NB4 (cell line): ENCODE measurements at regions not wholly inside any gene's neighbourhood (a gene's known extent, or its start where the extent isn't known, plus 50 kb on each side); places are given as distances from the start of the nearest gene placed in this dataset.

Source experiments
- DNase-seq: peaks from one replicate; pipeline ENCODE4 v3.0.0; 2010; ENCODE audit warnings: low read depth
- H3K4me3 ChIP-seq: one replicate; pipeline ENCODE4 v1.5.1; 2011; ENCODE audit warnings: mild to moderate bottlenecking, low read depth, low read length, moderate library complexity
- MYC ChIP-seq: IDR thresholded peaks from 2 replicates; pipeline ENCODE4 v1.6.1; 2011; ENCODE audit warnings: low read depth, low read length
- POLR2A ChIP-seq: IDR thresholded peaks from 2 replicates; pipeline ENCODE4 v1.6.1; 2011; ENCODE audit warnings: mild to moderate bottlenecking; ENCODE audit not compliant: insufficient read length; ENCODE audit errors: extremely low read depth
- TF ChIP-seq, protein P1 (sequence below): IDR thresholded peaks from 2 replicates; pipeline ENCODE4 v1.6.1; 2011; ENCODE audit warnings: low read depth, low read length
- TF ChIP-seq, protein P2 (sequence below): IDR thresholded peaks from one replicate; pipeline ENCODE4 v1.5.1; 2012; ENCODE audit warnings: low read depth, low read length

DNA sequence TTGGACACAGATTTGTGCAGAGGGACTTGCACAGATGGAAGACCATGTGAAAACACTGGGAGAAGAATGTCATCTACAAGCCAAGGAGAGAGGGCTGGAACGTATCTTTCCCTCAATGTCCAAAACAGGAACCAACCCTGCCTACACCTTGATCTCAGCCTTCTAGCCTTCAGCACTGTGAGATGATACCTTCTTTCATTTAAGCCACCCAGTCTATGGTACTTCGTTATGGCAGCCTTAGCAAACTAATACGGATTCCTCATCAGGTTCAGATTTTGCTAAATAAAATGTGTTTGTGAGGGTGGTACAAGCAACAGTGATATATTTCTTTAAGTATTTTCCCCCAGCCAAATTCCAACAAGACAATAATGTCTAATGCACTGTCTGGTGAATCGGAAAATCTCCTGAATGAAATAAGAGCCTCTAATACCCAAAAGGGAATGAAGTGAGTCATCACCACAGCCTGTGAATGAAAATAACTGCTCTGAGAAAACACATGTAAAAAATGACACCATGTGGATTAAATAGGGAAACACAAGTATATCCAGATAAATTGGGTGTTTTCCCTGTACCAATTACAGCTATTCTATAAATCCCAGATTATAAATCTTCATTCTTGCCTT lies 182.8 kb upstream of the TARS1 start:
- TF ChIP-seq MYC (no peak), POLR2A (no peak)
- TF ChIP-seq, protein P1, sequence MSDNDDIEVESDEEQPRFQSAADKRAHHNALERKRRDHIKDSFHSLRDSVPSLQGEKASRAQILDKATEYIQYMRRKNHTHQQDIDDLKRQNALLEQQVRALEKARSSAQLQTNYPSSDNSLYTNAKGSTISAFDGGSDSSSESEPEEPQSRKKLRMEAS: no peak
- TF ChIP-seq, protein P2, sequence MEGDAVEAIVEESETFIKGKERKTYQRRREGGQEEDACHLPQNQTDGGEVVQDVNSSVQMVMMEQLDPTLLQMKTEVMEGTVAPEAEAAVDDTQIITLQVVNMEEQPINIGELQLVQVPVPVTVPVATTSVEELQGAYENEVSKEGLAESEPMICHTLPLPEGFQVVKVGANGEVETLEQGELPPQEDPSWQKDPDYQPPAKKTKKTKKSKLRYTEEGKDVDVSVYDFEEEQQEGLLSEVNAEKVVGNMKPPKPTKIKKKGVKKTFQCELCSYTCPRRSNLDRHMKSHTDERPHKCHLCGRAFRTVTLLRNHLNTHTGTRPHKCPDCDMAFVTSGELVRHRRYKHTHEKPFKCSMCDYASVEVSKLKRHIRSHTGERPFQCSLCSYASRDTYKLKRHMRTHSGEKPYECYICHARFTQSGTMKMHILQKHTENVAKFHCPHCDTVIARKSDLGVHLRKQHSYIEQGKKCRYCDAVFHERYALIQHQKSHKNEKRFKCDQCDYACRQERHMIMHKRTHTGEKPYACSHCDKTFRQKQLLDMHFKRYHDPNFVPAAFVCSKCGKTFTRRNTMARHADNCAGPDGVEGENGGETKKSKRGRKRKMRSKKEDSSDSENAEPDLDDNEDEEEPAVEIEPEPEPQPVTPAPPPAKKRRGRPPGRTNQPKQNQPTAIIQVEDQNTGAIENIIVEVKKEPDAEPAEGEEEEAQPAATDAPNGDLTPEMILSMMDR: no peak
- peak; percentile 4 for DNase-seq
- H3K4me3 ChIP-seq: no peak overlapping the region

DNA sequence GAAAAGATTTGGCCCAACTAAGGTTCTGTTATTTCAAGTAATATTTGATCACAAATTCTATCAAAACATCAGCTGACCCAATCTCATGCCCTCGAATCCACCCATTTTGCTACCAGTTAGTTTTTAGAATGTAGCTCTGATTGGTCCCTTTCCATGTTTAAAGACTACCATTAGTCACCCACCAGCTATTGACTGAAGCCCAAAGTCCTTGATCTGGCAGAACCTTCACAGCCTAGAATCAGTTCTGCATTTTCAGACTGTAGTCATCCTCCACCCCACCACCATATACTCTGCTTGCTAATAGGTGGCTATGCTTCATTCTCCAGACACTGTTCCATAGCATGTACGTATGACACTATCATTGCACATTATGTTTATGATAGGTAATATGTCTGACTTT lies 182.2 kb upstream of the TARS1 start:
- no peak overlapping the region for H3K4me3 ChIP-seq
- DNase-seq: no peak
- TF ChIP-seq MYC (no peak), POLR2A (no peak)
- TF ChIP-seq, protein P2: no peak
- TF ChIP-seq, protein P1: no peak

DNA sequence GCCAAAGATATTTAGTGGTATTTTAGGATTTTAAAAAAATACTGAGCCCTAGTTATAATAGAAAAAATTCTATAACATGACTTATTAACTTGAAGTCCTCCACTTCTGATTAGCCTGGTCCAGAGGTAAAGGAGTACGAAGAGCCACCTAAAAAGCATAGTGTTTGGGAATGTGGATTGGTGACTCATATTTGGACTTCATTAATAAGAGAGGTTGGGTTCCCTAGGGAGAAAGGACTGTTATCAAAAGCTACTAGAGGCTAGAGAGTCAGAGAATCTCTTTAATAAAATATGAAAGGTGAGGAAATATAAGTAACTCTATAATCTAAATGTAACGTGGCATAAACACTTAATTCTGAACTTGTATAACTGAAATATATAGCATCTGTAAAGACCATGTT lies 180.7 kb upstream of the TARS1 start:
- TF ChIP-seq MYC: no peak
- TF ChIP-seq POLR2A: no peak
- TF ChIP-seq, protein P1: no peak
- TF ChIP-seq, protein P2: no peak
- DNase-seq: no peak
- no peak overlapping the region for H3K4me3 ChIP-seq

DNA sequence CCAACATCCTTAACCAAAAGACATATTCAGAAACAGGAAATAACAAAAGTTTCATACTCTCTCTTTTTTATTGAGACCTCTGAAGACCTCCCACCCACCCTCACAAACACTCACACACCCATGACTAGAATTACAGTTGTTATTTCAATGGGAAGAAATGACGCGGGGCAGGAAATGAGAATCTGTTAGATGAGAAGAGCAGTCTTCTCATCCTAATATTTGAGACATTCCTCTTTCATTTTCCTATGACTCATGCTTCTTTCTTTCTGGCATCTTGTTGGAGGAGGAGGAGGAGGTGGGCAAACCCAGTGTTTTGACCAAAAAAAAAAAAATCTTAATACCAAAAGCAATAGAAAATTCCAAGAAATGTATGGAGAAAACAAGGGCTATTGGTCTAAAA lies 179.5 kb upstream of the TARS1 start:
- no peak overlapping the region for H3K4me3 ChIP-seq
- no peak for TF ChIP-seq POLR2A
- TF ChIP-seq, protein P1: no peak
- TF ChIP-seq MYC: no peak
- TF ChIP-seq, protein P2: no peak
- DNase-seq: no peak

DNA sequence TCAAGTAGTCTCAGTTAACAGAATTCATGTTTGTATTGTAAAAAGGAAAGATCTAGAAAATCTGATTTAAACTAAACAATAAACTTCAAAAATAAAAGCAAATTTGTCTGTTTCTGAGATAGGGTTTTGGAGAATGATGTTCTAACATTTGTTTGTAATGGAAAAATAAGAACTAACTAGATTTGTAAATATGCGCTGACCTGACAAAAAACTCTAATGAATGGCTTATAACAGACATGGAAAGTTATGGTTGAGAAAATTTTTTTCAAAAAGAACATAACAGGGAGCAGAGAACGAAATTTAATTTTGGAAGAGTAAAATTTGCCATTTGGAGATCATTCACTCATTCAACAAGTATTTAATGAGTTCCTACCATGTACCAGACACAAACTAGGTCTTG lies 179.0 kb upstream of the TARS1 start:
- TF ChIP-seq POLR2A (no peak), MYC (no peak)
- TF ChIP-seq, protein P2: no peak
- TF ChIP-seq, protein P1: no peak
- no peak for DNase-seq

DNA sequence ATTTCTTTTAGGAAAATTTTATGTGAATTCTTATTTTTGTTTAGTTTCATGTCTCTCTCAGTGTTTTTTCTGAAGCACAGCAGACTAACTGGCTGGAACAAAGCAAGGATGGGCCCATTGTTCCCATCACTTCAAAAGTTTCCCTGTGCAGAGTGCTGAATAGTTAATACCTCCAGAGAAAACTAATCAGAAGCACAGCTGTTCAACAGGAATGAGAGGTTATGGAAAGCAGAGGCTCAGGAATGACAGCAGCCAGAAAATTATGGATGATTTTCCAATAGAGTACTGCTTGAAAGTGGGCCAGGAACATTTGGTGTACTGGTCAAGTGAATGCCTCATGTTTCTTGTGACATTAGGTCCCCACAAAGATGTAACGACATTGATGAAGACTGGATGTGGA lies 173.0 kb upstream of the TARS1 start:
- TF ChIP-seq POLR2A: no peak
- TF ChIP-seq, protein P2: no peak
- TF ChIP-seq, protein P1: no peak
- TF ChIP-seq MYC: no peak
- no peak for DNase-seq
- H3K4me3 ChIP-seq: no peak overlapping the region

More for the DNA sequence above, 179.0 kb upstream of the TARS1 start:
- no peak overlapping the region for H3K4me3 ChIP-seq
